ENCODE measurements at regions not wholly inside any gene's neighbourhood (a gene's known extent, or its start where the extent isn't known, plus 50 kb on each side); places are given as distances from the start of the nearest gene placed in this dataset.
"Not testable (repeated sequence)": the region's sequence is repeated elsewhere in the genome, so short reads cannot be mapped to it uniquely, and the experiment has no call there.

DNA sequence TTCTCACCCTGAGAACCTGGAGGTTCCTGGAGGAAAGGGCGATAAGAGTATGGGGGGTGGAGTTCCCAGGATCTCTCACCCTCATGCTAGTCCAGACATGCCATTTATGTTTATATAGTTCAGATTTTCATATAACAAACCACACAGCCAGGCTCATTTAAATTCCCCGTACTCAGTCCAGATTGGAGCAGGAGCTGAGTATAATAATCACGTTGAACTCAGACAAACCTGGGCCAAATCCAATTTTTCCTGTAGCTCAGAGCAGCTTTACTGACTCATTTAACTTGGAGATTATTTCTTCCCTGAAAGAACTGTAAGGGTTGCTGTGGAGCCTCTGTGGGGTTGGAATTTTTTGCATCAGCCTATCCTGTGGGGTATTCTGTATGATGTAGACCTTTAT, 660.8 kb downstream of the TMEM121 start:
- H3K4me3 ChIP-seq (replicated peaks; ENCODE audit: low read depth, low read length): no peak overlapping the region
- DNase-seq (ENCODE audit: extremely low read depth, low read depth): no peak
- TF ChIP-seq, protein P1, sequence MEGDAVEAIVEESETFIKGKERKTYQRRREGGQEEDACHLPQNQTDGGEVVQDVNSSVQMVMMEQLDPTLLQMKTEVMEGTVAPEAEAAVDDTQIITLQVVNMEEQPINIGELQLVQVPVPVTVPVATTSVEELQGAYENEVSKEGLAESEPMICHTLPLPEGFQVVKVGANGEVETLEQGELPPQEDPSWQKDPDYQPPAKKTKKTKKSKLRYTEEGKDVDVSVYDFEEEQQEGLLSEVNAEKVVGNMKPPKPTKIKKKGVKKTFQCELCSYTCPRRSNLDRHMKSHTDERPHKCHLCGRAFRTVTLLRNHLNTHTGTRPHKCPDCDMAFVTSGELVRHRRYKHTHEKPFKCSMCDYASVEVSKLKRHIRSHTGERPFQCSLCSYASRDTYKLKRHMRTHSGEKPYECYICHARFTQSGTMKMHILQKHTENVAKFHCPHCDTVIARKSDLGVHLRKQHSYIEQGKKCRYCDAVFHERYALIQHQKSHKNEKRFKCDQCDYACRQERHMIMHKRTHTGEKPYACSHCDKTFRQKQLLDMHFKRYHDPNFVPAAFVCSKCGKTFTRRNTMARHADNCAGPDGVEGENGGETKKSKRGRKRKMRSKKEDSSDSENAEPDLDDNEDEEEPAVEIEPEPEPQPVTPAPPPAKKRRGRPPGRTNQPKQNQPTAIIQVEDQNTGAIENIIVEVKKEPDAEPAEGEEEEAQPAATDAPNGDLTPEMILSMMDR (IDR thresholded peaks at IDR 0.05; ENCODE audit: low read depth, low read length, missing control alignments): no peak

- DNase-seq (ENCODE audit: extremely low read depth, low read depth): not testable (repeated sequence)
Observed at GRCh38 chr14:106192701-106193100, 666.3 kb downstream of the TMEM121 start.

GRCh38 chr14:106196459-106196858, 670.1 kb downstream of the TMEM121 start:
- H3K4me3 ChIP-seq (replicated peaks; ENCODE audit: low read depth, low read length); DNase-seq (ENCODE audit: extremely low read depth, low read depth): not testable (repeated sequence)

More at GRCh38 chr14:106192701-106193100, 666.3 kb downstream of the TMEM121 start:
- not testable (repeated sequence) for H3K4me3 ChIP-seq (replicated peaks; ENCODE audit: low read depth, low read length)

DNA sequence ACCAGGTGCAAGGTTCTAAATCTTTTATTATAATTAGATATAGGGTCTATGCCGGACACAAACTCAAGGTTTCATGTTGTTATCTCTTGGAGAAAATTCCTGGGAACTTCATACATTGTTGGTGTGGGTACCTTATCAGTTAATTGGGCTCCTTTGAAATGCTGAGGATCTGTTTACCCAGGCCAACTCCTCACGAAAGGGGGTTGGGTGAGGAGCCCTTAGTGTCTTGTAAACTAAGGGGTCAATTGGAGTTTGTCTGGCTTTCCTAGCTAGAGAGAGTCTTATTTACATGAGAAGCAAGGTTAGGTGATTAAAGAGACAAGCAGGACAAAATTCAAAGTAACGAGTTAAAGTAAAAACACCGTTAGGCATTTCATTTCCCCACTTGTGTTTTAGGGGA, 670.9 kb downstream of the TMEM121 start:
- not testable (repeated sequence) for H3K4me3 ChIP-seq (replicated peaks; ENCODE audit: low read depth, low read length); DNase-seq (ENCODE audit: extremely low read depth, low read depth)

DNA sequence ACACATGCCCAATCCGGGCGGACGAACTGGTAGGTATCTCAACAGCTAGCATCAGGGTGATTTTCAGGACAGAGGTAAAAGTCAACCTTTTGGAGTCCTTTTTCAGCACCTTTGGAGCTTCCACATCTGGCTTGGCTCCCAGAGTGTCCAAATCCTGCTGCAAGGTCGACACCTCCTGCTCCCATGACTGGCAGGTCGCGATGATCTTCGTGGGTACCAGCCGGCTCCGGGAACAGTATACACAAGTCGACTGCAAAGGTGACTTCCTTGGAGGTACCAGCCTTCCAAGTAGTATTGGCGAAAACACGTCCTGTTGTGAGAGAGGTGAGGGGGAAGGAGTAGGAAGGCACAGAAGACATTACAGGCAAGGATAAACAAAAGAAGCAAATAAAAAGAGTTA, 672.7 kb downstream of the TMEM121 start:
- no peak for DNase-seq (ENCODE audit: extremely low read depth, low read depth)
- no peak overlapping the region for H3K4me3 ChIP-seq (replicated peaks; ENCODE audit: low read depth, low read length)

GRCh38 chr14:106200541-106201315, 674.3 kb downstream of the TMEM121 start:
- TF ChIP-seq, protein P1 (IDR thresholded peaks at IDR 0.05; ENCODE audit: low read depth, low read length, missing control alignments): no peak
- DNase-seq (ENCODE audit: extremely low read depth, low read depth): no peak
- no peak overlapping the region for H3K4me3 ChIP-seq (replicated peaks; ENCODE audit: low read depth, low read length)

More for the DNA sequence above, 672.7 kb downstream of the TMEM121 start:
- TF ChIP-seq, protein P1 (IDR thresholded peaks at IDR 0.05; ENCODE audit: low read depth, low read length, missing control alignments): no peak

DNA sequence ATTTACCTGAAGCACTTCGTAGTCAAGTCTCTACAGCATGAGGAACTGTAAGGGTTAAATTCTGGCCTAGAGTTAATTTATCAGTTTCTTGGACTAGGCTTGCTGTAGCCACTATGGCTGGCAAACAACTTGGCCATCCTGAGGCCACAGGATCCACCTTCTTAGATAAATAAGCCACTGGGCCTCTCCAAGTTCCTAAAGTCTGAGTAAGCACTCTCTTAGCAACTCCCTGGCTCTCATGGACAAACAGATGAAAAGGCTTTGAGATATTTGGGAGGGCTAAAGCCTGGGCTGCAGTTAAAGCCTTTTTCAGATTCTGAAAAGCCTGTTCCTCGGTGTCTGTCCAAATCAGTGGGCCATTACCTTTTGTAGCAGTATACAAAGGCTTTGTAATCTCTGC, 675.0 kb downstream of the TMEM121 start:
- TF ChIP-seq, protein P1 (IDR thresholded peaks at IDR 0.05; ENCODE audit: low read depth, low read length, missing control alignments): no peak
- DNase-seq (ENCODE audit: extremely low read depth, low read depth): no peak
- no peak overlapping the region for H3K4me3 ChIP-seq (replicated peaks; ENCODE audit: low read depth, low read length)

- TF ChIP-seq, protein P1 (IDR thresholded peaks at IDR 0.05; ENCODE audit: low read depth, low read length, missing control alignments): no peak
- no peak for DNase-seq (ENCODE audit: extremely low read depth, low read depth)
- no peak overlapping the region for H3K4me3 ChIP-seq (replicated peaks; ENCODE audit: low read depth, low read length)
Observed at GRCh38 chr14:106203438-106203837, 677.1 kb downstream of the TMEM121 start.

Measured in HFF-Myc (cell line).